HUES64 (cell line): ENCODE measurements at regions not wholly inside any gene's neighbourhood (a gene's known extent, or its start where the extent isn't known, plus 50 kb on each side); places are given as distances from the start of the nearest gene placed in this dataset.
"Not testable (repeated sequence)": the region's sequence is repeated elsewhere in the genome, so short reads cannot be mapped to it uniquely, and the experiment has no call there.

Experiments
- H3K27ac ChIP-seq: 2 replicates; pipeline ENCODE4 v1.7.0; 2013; ENCODE audit warnings: low read depth, low read length, inconsistent platforms
- H3K27me3 ChIP-seq: 2 replicates; pipeline ENCODE4 v1.6.1; 2013; ENCODE audit warnings: mild to moderate bottlenecking, low read length; ENCODE audit not compliant: insufficient read depth
- H3K36me3 ChIP-seq: 2 replicates; pipeline ENCODE4 v1.6.1; 2013; ENCODE audit warnings: mild to moderate bottlenecking, low read length; ENCODE audit not compliant: insufficient read depth
- H3K4me1 ChIP-seq: 2 replicates; pipeline ENCODE4 v1.6.1; 2013; ENCODE audit warnings: mild to moderate bottlenecking, low read length, moderate library complexity; ENCODE audit not compliant: insufficient read depth
- H3K4me3 ChIP-seq: 2 replicates; pipeline ENCODE4 v1.5.1; 2013; ENCODE audit warnings: mild to moderate bottlenecking, low read length, moderate library complexity
- H3K9ac ChIP-seq: 2 replicates; pipeline ENCODE4 v1.6.1; 2013; ENCODE audit warnings: mild to moderate bottlenecking, low read depth, low read length
- H3K9me3 ChIP-seq: 2 replicates; pipeline ENCODE4 v1.6.1; 2013; ENCODE audit warnings: low read depth, low read length; ENCODE audit not compliant: insufficient read depth
- WGBS: fragments of 150-250, 120-280 bp; methylation state at CpG from one replicate; pipeline ENCODE4 v1.1.7; 2013; ENCODE audit warnings: missing lambda C conversion rate; 5-methylcytosine and 5-hydroxymethylcytosine counted together

- Histone ChIP-seq H3K36me3 (no peaks in the 10 kb centered on the region), H3K4me3 (no peak overlapping the region), H3K27me3 (no peaks in the 10 kb centered on the region), H3K27ac (no peak overlapping the region), H3K4me1 (no peaks in the 10 kb centered on the region), H3K9ac (no peak overlapping the region), H3K9me3 (peaks cover 6% of the 10 kb centered on the region; the same call in 1 of the 2 replicates)
- no CpG with 5 or more reads among the region's 2 CpGs for WGBS
Measured at GRCh38 chr3:191644291-191644690, 183.3 kb downstream of the PYDC2 start.

DNA sequence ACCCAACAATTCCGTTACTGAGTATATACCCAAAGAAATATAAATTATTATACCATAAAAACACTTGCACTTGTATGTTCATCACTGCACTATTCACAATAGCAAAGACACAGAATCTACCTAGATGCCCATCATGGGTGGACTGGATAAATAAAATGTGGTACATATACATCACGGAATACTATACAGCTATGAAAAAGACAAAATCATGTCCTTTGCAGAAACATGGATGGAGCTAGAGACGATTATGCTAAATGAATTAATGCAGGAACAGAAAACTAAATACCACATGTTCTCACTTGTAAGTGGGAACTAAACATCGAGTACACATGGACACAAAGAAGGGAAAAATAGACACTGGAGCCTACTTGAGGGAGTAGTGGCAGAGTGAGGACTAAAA, 185.3 kb downstream of the PYDC2 start:
- no peaks in the 10 kb centered on the region for H3K4me1 ChIP-seq
- no peak overlapping the region for H3K27ac ChIP-seq
- H3K36me3 ChIP-seq: no peaks in the 10 kb centered on the region
- peaks cover 16% of the 10 kb centered on the region for H3K9me3 ChIP-seq
- H3K9ac ChIP-seq: no peak overlapping the region
- no peaks in the 10 kb centered on the region for H3K27me3 ChIP-seq
- no peak overlapping the region for H3K4me3 ChIP-seq
- 92% methylated on average over 4 of the region's 4 CpGs for WGBS

DNA sequence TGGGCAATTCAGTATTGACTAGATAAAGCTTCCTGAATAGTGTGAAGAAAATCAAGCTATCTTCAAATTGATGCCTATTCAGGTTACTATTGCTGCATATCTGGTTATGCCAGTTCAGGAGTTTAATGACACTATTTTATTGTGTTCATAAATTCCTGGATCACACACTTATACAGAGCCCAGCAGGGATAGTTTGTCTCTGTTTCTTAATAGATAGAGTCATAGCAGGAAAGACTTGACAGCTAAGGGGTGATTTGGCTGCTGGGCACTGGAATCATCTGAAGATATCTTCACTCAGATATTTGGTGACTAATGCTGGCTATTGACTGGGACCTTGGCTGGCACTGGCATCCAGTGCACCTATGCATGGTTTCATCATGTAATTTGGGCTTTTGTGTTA, 187.8 kb downstream of the PYDC2 start:
- no peaks in the 10 kb centered on the region for H3K4me1 ChIP-seq
- no peaks in the 10 kb centered on the region for H3K27me3 ChIP-seq
- no peaks in the 10 kb centered on the region for H3K36me3 ChIP-seq
- H3K27ac ChIP-seq: no peak overlapping the region
- peaks cover 17% of the 10 kb centered on the region for H3K9me3 ChIP-seq
- no peak overlapping the region for H3K4me3 ChIP-seq
- H3K9ac ChIP-seq: no peak overlapping the region

GRCh38 chr3:191649626-191650025, 188.7 kb downstream of the PYDC2 start:
- Histone ChIP-seq H3K27ac (no peak overlapping the region), H3K36me3 (no peaks in the 10 kb centered on the region), H3K27me3 (no peaks in the 10 kb centered on the region), H3K4me1 (no peaks in the 10 kb centered on the region), H3K9ac (no peak overlapping the region), H3K4me3 (no peak overlapping the region), H3K9me3 (peaks cover 17% of the 10 kb centered on the region)
- WGBS: 86% methylated on average over 1 of the region's 1 CpG

DNA sequence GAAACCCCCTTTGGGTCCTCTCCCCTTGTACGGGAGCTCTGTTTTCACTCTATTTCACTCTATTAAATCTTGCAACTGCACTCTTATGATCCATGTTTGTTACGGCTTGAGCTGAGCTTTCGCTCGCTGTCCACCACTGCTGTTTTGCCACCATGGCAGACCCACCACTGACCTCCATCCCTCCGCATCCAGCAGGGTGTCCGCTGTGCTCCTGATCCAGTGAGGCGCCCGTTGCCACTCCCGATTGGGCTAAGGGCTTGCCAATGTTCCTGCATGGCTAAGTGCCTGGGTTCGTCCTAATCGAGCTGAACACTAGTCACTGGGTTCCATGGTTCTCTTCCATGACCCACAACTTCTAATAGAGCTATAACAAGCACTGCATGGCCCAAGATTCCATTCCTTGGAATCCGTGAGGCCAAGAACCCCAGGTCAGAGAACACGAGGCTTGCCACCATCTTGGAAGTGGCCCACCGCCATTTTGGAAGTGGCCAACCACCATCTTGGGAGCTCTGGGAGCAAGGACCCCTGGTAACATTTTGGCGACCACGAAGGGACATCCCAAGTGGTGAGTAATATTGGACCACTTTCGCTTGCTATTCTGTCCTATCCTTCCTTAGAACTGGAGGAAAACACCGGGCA, 197.9 kb downstream of the PYDC2 start:
- not testable (repeated sequence) for H3K27me3 ChIP-seq, H3K36me3 ChIP-seq, H3K4me1 ChIP-seq, H3K27ac ChIP-seq, H3K9me3 ChIP-seq, H3K4me3 ChIP-seq, H3K9ac ChIP-seq
- 96% methylated on average over 18 of the region's 18 CpGs for WGBS

DNA sequence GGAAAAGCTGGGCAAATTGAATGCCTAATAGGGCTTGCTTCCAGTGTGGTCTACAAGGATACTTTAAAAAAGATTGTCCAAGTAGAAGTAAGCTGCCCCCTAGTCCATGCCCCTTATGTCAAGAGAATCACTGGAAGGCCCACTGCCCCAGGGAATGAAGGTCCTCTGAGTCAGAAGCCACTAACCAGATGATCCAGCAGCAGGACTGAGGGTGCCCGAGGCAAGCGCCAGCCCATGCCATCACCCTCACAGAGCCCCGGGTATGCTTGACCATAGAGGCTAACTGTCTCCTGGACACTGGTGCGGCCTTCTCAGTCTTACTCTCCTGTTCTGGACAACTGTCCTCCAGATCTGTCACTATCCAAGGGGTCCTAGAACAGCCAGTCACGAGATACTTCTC, 201.2 kb downstream of the PYDC2 start:
- not testable (repeated sequence) for H3K27ac ChIP-seq, H3K9me3 ChIP-seq, H3K4me3 ChIP-seq, H3K36me3 ChIP-seq, H3K4me1 ChIP-seq, H3K9ac ChIP-seq, H3K27me3 ChIP-seq
- 94% methylated on average over 5 of the region's 5 CpGs for WGBS

GRCh38 chr3:191680989-191681597, 220.1 kb downstream of the PYDC2 start:
- Histone ChIP-seq H3K9ac (no peak overlapping the region), H3K9me3 (no peaks in the 10 kb centered on the region), H3K27ac (no peak overlapping the region), H3K4me1 (no peaks in the 10 kb centered on the region), H3K4me3 (no peak overlapping the region), H3K27me3 (no peaks in the 10 kb centered on the region), H3K36me3 (no peaks in the 10 kb centered on the region)
- 85% methylated on average over 3 of the region's 3 CpGs for WGBS

DNA sequence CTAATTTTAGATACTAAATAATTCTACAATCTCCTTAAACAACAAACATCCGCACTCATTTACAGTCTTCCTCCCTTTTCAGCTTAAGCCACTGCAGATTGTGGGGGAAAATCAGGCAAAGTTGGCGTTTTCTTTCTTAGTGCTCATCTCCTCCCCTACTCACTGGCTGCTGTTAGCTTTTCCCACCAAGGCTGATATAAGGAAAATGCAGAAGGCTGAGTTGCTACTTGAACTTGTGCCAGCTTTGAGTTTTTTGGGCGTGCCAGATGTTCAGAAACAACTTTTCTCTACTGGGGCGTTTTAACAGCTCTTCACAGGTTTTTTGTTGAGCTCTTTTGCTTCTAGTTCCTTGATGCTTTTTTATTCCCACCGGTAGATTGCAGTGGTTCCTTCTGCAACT, 222.0 kb downstream of the PYDC2 start:
- Histone ChIP-seq H3K27ac (no peak overlapping the region), H3K27me3 (no peaks in the 10 kb centered on the region), H3K4me1 (0 out of 2 replicates have a peak, but pooled peaks cover 5% of the 10 kb centered on the region), H3K36me3 (no peaks in the 10 kb centered on the region), H3K9ac (no peak overlapping the region), H3K4me3 (no peak overlapping the region), H3K9me3 (no peaks in the 10 kb centered on the region)
- 93% methylated on average over 5 of the region's 5 CpGs for WGBS

DNA sequence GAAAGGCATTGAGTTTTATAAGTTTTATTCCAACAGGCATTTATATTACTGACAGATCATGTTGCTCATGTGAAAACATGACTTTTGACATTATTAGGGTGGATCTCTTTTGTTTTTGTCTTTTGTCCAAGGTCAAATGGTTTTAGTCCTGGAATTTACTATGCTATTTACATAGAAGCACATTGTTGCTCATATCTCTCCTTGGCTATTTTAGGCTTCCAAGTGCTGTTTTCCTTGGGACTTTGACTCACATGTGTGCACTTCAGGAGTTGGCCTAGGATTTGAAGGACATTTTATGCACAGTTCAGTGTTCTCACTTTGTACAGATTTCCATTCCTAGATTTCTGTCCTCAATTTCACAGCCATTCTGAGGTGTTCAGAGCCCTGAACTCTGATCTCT, 225.7 kb downstream of the PYDC2 start:
- Histone ChIP-seq H3K36me3 (no peaks in the 10 kb centered on the region), H3K27ac (no peak overlapping the region), H3K4me3 (no peak overlapping the region), H3K27me3 (no peaks in the 10 kb centered on the region), H3K4me1 (peaks cover 35% of the 10 kb centered on the region), H3K9me3 (no peaks in the 10 kb centered on the region), H3K9ac (no peak overlapping the region)

DNA sequence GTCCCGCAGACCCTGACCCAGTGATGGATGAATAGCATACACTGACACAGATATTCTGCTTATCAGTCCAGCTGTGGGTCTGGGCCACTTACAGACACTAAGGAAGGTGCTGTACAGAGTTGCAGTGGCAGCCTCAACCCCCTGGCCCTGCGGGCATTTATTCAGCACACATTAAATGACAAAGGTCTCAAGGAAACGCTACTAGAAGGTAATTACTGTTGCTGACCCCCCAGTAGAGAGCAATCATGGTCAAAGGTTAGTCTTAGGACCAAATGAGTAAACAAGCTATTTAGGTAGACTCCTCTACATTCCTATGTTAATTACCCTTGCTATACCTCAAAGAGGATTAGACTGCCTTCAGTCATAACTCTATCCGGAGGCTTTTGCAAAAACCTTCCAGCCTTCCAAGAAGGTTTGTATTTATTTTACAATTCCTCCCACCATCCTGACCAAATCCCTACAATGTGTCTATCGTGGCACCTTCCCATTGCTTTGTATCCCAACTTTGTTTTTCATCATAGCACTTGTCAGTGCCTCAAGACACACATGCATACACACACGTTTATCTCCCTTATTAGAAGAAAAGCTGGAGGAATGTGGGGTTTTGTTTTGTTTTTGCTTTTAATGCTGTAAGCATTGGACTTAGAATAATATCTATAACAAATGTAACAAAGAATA, 227.9 kb downstream of the PYDC2 start:
- WGBS: 31% methylated on average over 5 of the region's 6 CpGs
- H3K27me3 ChIP-seq: no peaks in the 10 kb centered on the region
- no peaks in the 10 kb centered on the region for H3K9me3 ChIP-seq
- peak overlapping the region; percentile 9; the same call in 1 of the 2 replicates for H3K4me3 ChIP-seq
- H3K9ac ChIP-seq: no peak overlapping the region; the same call in 1 of the 2 replicates
- H3K4me1 ChIP-seq: peaks cover 35% of the 10 kb centered on the region
- H3K27ac ChIP-seq: peak overlapping the region; percentile 93
- no peaks in the 10 kb centered on the region for H3K36me3 ChIP-seq

GRCh38 chr3:191691184-191691583, 230.2 kb downstream of the PYDC2 start:
- H3K27ac ChIP-seq: peak overlapping the region; percentile 53; the same call in 1 of the 2 replicates
- H3K9me3 ChIP-seq: not testable (repeated sequence)
- WGBS: 74% methylated on average over 2 of the region's 3 CpGs

More at GRCh38 chr3:191691184-191691583, 230.2 kb downstream of the PYDC2 start:
- not testable (repeated sequence) for H3K9ac ChIP-seq, H3K27me3 ChIP-seq, H3K36me3 ChIP-seq, H3K4me3 ChIP-seq
- H3K4me1 ChIP-seq: peaks cover 53% of the 10 kb centered on the region
